C1 segment of cervical spinal cord (tissue), 14 donors: ENCODE measurements at regions not wholly inside any gene's neighbourhood (a gene's known extent, or its start where the extent isn't known, plus 50 kb on each side); places are given as distances from the start of the nearest gene placed in this dataset.

ENCODE experiments used
- DNase-seq, 14 donors: peaks; one replicate each; lab custom pipeline; 2025; lab: John Stamatoyannopoulos, UW

DNA sequence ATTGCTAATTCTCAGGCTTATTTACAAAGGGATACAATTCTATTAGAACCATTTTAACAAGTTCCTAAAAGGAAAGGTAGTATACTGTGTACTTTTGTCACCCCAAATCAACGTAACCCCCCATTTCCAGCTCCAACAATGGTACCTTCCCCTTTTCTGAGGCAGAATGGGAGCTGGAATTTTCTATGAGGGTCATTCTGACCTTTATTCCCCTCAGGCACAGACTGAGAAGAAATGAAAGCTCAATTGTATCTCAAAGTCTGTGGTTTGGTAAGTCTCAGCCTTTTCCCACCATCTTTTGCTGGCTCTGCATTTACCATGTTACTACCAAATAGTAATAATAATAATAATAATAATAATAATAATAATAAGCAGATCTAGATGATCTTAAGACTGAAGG, 571.0 kb downstream of the RNF144B start:
- DNase-seq = no peak

- DNase-seq = no peak
Measured at GRCh38 chr6:18961566-18961965, 574.4 kb downstream of the RNF144B start.

DNA sequence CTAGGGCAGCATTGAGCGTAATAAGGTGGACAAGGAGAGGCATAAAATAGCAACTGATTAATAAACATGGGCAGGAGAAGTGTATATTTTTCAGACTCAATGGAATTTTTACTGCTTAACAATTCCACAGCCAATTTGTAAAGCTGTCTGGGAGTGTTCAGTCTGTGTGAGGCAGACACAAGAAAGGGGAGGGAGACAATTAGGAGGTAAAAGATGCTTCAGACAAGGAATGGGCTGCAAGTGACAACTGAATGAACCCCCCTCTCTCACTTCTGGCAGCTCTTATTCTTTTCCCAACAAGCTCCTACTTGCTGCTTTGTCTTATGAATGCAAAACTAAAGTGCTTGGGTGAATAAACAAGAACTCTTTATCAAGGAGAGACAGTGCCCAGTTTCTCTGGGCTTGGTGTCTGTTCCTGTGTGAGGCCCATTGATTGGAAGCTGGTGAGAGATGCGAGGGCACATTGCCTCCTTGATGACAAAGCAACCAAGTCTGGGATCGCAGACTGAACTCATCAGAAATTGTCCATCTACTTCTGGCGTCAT, 575.3 kb downstream of the RNF144B start:
- peak in 2 of 14 donors; percentile 3 for DNase-seq

- no peak for DNase-seq
Measured at GRCh38 chr6:18963439-18963838, 576.3 kb downstream of the RNF144B start.

DNA sequence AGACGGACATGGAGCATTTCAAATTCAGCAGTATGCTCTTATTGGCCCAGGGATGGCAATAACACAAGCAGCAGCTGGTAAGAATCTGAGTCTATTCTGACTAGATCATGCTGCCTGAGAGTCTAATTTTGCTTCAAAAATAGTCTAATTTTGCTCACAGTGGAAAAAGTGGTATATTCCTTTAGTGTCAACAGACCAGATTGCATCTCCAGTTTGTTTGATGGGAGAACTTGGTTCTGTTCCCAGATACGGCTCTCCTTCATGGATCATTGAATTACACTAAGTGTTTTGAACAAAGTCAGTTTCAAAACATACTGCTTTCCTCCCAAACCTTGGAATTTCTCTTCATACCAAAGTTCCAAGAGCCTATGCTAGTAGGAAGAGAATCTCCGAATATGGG, 586.1 kb downstream of the RNF144B start:
- DNase-seq = no peak

DNA sequence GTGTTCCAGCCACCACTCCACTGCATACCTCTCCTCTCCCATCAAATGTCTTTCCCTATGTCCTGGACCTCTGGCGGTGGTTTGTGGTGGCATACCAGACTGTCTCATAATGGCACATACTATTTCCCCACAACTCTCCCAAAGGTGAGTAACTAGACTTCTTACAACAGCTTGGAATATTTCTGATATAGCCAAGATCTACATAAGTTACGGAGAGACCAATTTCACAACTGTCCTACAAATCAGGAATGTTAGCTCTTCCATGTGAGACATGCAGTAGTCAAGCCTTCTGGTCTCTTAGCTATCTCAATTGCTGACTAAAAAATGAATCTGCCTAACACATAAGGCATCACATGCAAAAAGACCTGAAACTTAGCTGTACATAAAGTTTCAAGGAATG, 588.9 kb downstream of the RNF144B start:
- no peak for DNase-seq

GRCh38 chr6:18976966-18977365, 589.8 kb downstream of the RNF144B start:
- DNase-seq = no peak

- no peak for DNase-seq
Measured at GRCh38 chr6:18978337-18979128, 591.4 kb downstream of the RNF144B start.

- DNase-seq = no peak
Measured at GRCh38 chr6:18985061-18985460, 597.9 kb downstream of the RNF144B start.

DNA sequence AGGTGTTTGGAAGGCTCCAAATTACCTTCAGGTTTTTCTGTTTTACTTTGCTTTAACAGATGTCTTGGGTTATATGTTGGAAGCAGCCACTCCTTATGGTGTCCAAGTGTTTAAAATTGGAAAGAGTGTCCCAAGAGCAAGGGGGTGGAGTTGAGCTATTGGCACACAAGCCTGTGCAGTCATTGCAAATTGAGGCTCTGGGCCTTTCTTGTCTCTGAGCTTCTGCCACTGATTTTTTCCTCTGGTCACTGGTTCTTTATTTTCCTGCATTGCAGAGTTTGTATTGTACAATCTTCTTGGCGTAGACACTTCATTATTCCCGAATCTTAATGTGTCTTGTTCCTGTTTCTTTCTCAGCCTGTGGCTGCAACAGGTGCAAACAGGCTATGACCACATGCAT, 598.8 kb downstream of the RNF144B start:
- no peak for DNase-seq

DNA sequence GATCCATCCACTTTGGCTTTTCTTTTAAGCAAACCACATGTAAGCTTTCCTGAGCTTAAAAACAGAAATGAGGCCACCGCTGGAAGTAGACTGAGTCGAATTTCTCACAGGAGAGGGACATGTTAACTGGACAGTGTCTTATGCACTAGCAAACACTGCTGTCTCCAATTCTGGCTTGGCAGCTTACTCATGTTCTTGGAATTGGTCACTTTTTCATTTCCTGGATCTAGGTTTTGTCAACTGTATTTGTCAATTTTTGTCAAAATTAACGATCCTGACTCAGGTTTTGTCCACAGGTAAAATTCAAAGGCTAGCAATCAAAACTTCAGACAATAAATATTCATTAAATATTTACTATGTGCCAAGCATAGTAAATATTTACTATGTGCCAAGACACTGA, 601.5 kb downstream of the RNF144B start:
- DNase-seq = no peak

GRCh38 chr6:18990059-18990978, 603.2 kb downstream of the RNF144B start:
- DNase-seq = peak in 12 of 14 donors; percentile 1 to 56 (median 28)

DNA sequence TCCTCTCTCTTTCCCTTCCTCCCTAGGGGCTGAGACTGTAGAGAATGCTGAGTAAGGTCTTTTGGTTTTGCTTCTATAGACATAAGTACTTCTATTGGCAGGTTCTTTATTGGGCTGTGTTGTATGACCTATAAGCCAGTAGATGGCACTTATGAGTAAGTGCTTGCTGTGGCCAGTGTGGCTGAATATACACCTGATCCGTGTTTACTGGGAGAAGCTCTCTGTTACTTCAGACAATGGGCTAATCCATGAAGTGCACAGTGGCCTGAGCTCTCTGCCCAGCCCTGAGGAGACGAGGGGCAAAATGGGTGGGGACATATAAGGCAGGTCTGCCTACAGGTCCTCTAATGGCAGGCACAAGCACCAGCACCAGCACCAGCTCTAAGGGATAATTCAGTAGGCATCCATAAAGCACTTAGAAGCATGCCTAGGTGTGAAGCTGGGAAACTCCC, 610.3 kb downstream of the RNF144B start:
- peak in 1 of 14 donors; percentile 2 for DNase-seq

GRCh38 chr6:19002976-19003560, 615.9 kb downstream of the RNF144B start:
- DNase-seq = no peak

GRCh38 chr6:19004176-19004575, 617.0 kb downstream of the RNF144B start:
- no peak for DNase-seq

- DNase-seq = no peak
Measured at GRCh38 chr6:19009769-19010168, 622.6 kb downstream of the RNF144B start.

DNA sequence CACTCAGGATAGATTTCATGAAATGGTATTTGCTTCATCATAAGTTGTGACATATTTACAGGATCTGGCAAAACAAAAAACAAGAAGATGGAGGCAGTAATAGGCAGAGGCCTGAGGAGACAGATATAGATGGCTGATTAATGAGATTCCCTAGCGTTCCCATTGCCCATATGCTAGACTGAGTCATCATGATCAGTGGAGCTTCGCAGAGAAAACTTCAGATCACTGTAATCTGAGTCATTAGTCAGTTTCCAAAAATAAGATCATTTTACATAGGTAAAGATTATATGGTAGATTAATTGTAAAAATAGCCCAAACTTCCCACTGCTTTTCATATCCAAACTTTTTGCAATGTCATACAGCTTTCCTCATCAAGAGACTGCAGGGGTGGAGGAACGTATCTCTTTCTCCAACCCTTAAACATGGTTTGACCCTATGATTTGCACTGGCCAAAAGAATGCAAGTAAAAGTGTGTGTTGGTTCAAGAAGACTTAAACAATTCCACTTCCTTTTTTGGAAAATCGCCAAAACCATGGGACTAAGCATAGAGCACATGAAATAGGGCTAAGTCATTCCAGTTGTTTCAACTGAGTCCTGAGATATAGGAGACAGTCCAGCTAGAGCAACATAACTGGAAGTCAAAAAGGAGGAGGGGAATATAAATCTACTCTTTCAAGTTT, 626.0 kb downstream of the RNF144B start:
- DNase-seq = no peak

GRCh38 chr6:19024737-19025136, 637.6 kb downstream of the RNF144B start:
- DNase-seq = no peak

- no peak for DNase-seq
Measured at GRCh38 chr6:19028201-19028600, 641.1 kb downstream of the RNF144B start.

DNA sequence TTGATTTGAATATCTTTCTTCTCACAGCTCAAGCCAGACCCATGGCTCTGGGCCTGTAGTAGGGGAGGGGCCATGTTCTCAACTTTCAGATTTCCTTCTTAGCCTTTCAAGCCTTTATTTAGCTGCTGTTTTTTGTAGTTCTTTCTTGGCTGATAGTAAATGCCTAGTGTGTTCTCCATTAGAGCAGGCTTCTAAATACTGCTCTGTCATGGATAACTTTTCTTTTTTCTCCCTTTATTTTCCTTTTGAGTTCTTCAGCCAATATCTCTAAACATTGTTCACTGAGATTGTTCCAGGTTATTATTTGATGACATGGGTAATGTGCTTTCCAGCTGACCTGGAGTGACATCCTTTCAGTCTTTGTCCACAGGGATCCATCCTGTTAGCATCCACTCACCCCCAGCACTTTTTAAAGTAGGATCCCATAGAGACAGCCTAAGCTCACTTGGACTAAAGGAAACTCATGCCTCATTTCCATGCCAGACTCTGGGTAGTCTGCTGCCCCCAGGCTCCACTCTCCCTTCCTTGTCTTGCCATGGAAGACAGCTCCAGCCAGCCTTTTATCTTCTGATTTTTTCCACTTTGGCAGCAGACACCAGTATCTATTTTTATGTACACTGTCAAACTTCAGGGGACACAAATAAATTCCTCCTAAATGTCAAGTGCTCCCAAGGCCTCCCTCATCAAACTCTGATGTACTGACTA, 645.6 kb downstream of the RNF144B start:
- peak in 6 of 14 donors; percentile 2 to 15 (median 8) for DNase-seq

DNA sequence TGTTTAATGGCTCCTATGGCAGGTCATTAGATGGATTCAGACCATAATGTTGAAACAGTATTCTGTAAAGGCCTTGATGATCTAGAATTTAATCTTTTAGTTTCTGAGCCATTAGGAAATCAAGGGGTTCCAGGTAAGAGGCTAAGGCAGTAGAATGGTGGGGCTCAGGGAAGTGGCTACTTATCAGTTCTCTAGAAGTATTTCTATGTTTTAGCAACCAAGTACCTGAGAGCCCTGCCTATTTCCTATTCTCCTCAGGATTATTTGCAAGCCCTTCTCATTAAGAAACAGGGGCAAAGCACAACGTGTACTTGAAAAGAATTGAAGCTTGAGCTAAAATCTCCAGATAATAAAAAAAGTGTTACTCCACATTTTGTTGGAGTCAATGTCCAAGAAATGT, 646.5 kb downstream of the RNF144B start:
- DNase-seq = no peak
